MG63 (cell line): ENCODE measurements at regions not wholly inside any gene's neighbourhood (a gene's known extent, or its start where the extent isn't known, plus 50 kb on each side); places are given as distances from the start of the nearest gene placed in this dataset.
"Not testable (repeated sequence)": the region's sequence is repeated elsewhere in the genome, so short reads cannot be mapped to it uniquely, and the experiment has no call there.

Source experiments
- DNase-seq: peaks from one replicate; pipeline ENCODE4 v3.0.0-alpha.2; 2020
- H3K27me3 ChIP-seq: fragments of 250-450 bp; sonication (Bioruptor Pico); 2 replicates; pipeline ENCODE4 v1.5.1; 2020; ENCODE audit warnings: mild to moderate bottlenecking, moderate library complexity
- H3K36me3 ChIP-seq: fragments of 250-450 bp; sonication (Bioruptor Pico); 2 replicates; pipeline ENCODE4 v1.5.1; 2020; ENCODE audit warnings: mild to moderate bottlenecking, moderate library complexity
- H3K4me3 ChIP-seq: fragments of 250-450 bp; sonication (Bioruptor Pico); 2 replicates; pipeline ENCODE4 v1.5.1; 2020; ENCODE audit warnings: mild to moderate bottlenecking, moderate library complexity
- H3K9me3 ChIP-seq: fragments of 250-450 bp; sonication (Bioruptor Pico); 2 replicates; pipeline ENCODE4 v1.5.1; 2020; ENCODE audit warnings: mild to moderate bottlenecking, moderate library complexity

- Histone ChIP-seq H3K4me3 (no peak overlapping the region), H3K9me3 (no peaks in the 10 kb centered on the region), H3K36me3 (no peaks in the 10 kb centered on the region), H3K27me3 (no peaks in the 10 kb centered on the region)
- DNase-seq: no peak
These were observed 214.0 kb downstream of the DLEU7 start for GRCh38 chr13:50629497-50629896.

- H3K4me3 ChIP-seq: no peak overlapping the region
- H3K27me3 ChIP-seq: no peaks in the 10 kb centered on the region
- no peaks in the 10 kb centered on the region for H3K9me3 ChIP-seq
- DNase-seq: no peak
- H3K36me3 ChIP-seq: no peaks in the 10 kb centered on the region
These were observed 213.5 kb downstream of the DLEU7 start for GRCh38 chr13:50629966-50630365.

DNA sequence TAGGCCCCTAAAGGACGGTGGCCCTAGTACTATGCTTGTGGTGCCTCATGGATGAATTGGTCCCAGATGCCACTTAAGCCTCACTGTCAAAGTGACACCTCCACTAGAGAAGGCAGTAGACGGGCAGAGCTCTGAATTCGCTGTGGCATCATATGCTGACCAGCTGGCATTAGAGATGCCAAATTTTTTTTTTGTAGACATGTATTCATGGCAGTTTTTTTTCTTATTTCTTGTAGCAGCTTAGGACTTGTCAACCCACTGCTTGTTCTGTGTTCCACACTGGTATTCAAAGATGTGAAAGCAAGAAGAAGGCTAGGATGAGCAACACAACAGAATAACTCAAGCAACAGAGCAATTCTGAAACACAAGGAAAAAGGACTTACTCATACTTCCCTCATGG, 212.5 kb downstream of the DLEU7 start:
- no peaks in the 10 kb centered on the region for H3K27me3 ChIP-seq
- DNase-seq: no peak

DNA sequence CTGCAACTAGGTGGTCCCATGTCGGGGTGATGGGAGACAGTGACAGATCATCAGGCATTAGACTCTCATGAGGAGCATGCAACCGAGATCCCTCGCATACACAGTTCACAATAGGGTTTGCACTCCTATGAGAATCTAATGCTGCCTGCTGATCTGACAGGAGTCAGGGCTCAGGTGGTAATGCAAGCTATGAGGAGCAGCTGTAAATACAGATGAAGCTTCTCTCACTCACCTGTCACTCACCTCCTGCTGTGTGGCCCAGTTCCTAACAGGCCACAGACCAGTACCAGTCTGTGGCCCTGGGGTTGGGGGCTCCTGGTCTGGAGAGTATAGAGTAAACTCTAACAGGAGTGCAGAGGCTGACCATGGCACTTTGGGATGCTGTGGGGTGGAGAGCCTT, 209.2 kb downstream of the DLEU7 start:
- no peak for DNase-seq
- Histone ChIP-seq H3K36me3 (no peaks in the 10 kb centered on the region), H3K9me3 (no peaks in the 10 kb centered on the region), H3K27me3 (no peaks in the 10 kb centered on the region), H3K4me3 (no peak overlapping the region)

More for the DNA sequence above, 212.5 kb downstream of the DLEU7 start:
- Histone ChIP-seq H3K9me3 (no peaks in the 10 kb centered on the region), H3K36me3 (no peaks in the 10 kb centered on the region), H3K4me3 (no peak overlapping the region)

DNA sequence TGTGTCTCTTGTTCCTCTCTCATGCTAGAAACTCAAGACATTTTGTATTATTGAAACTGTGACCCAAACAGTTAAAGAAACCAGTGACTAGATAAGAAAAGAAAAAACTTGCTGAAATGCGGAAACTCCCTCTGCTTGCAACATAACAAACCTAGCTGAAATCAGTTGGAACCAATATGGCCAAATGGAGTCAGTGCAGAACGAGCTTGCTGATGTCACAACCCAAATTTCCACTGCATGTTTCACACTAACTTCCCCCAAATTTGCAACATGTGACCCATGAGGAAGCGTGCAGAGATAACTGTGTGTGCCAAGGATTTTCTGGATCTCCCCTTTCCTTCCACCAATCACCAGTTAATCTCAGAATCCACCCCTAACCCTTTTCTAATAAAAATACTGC, 208.0 kb downstream of the DLEU7 start:
- no peaks in the 10 kb centered on the region for H3K27me3 ChIP-seq
- no peaks in the 10 kb centered on the region for H3K36me3 ChIP-seq
- no peak overlapping the region for H3K4me3 ChIP-seq
- DNase-seq: no peak
- no peaks in the 10 kb centered on the region for H3K9me3 ChIP-seq

GRCh38 chr13:50636007-50636704, 207.3 kb downstream of the DLEU7 start:
- H3K4me3 ChIP-seq: no peak overlapping the region
- H3K9me3 ChIP-seq: no peaks in the 10 kb centered on the region
- no peaks in the 10 kb centered on the region for H3K36me3 ChIP-seq
- no peak for DNase-seq
- no peaks in the 10 kb centered on the region for H3K27me3 ChIP-seq

DNA sequence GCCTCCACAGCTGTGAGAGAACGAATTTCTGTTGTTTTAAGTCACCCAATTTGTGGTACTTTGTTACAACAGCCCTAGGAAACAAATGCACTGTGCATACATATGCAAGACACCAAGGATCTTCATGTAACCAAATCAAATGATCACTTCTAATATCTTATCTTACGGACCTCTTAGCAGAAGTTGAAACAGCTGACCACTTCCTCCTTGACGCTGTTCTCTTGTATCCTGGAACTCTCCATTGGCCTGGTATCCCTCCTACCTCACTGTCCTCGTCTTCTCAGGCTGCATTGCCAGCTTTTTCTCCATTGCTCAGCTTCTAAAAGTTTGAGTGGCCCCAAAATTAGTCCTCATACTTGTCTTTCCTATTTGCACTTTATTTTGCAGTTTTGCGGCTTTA, 200.4 kb downstream of the DLEU7 start:
- Histone ChIP-seq H3K27me3 (no peaks in the 10 kb centered on the region), H3K36me3 (no peaks in the 10 kb centered on the region), H3K4me3 (no peak overlapping the region), H3K9me3 (no peaks in the 10 kb centered on the region)
- DNase-seq: no peak

DNA sequence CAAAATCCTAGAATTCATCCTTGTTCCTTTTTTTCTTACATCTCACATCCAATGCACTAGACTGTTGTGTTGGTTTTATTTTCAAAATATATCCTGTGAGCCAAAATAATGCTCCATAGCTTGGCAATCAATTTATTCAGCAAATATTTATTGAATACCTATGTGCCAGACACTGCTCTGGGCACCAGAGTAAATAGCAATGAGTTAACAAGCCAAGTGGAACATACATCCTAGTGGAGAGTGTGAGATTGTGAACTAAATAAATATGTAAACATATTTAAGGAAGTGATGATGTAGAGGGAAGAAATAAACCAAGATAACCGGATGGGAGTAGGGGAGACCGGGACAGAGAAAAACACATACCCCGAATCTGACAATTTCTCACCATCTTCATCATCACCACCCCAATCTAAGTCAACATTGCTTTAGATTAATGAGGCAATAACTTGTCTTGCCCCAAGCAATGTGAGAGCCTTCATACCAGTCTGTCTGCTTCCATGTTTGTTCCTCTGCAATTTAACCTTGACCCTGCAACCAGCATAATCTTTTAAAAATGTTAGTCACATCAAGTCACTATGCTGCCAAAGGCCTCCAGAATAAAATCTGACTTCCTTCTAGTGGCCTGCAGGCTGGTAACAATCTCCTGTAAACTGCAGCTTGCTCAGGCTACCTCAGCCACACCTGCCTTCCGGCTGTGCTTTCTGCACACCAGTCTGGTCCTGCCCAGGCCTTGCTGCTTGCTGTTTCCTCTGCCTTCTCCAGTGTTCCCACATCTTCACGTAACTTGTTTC, 199.2 kb downstream of the DLEU7 start:
- H3K9me3 ChIP-seq: no peaks in the 10 kb centered on the region
- H3K36me3 ChIP-seq: no peaks in the 10 kb centered on the region
- H3K4me3 ChIP-seq: no peak overlapping the region
- H3K27me3 ChIP-seq: no peaks in the 10 kb centered on the region
- no peak for DNase-seq

- H3K27me3 ChIP-seq: no peaks in the 10 kb centered on the region
- no peaks in the 10 kb centered on the region for H3K9me3 ChIP-seq
- H3K36me3 ChIP-seq: no peaks in the 10 kb centered on the region
- no peak for DNase-seq
- H3K4me3 ChIP-seq: no peak overlapping the region
These were observed 198.4 kb downstream of the DLEU7 start for GRCh38 chr13:50645092-50645491.

DNA sequence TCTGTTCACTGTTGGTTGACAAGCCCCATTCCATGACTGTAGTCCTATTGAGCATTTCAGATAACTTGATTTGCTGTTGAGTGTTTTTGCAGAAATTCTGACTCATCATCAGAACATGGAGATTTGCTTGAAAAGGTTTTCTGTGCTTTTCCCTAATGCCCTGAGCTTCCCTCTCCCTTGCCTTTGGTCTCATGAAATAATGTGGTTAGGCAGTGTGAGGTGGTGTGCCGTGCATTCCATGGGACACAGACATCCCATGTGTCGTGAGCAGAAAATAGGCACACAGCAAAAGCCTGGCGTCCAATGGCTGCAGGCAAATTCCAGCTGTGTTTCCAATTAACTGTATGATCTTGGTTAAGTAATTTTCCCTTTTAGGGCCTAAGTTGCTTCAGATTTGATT, 197.4 kb downstream of the DLEU7 start:
- Histone ChIP-seq H3K36me3 (no peaks in the 10 kb centered on the region), H3K9me3 (no peaks in the 10 kb centered on the region), H3K27me3 (no peaks in the 10 kb centered on the region), H3K4me3 (no peak overlapping the region)
- DNase-seq: no peak

GRCh38 chr13:50649211-50649610, 194.3 kb downstream of the DLEU7 start:
- no peak for DNase-seq
- H3K9me3 ChIP-seq: no peaks in the 10 kb centered on the region

GRCh38 chr13:50650592-50651504, 192.6 kb downstream of the DLEU7 start:
- no peaks in the 10 kb centered on the region for H3K9me3 ChIP-seq
- H3K4me3 ChIP-seq: no peak overlapping the region
- DNase-seq: no peak
- H3K36me3 ChIP-seq: no peaks in the 10 kb centered on the region
- no peaks in the 10 kb centered on the region for H3K27me3 ChIP-seq

More at GRCh38 chr13:50649211-50649610, 194.3 kb downstream of the DLEU7 start:
- H3K4me3 ChIP-seq: no peak overlapping the region
- no peaks in the 10 kb centered on the region for H3K36me3 ChIP-seq
- H3K27me3 ChIP-seq: no peaks in the 10 kb centered on the region

GRCh38 chr13:50651922-50652321, 191.6 kb downstream of the DLEU7 start:
- Histone ChIP-seq H3K36me3 (no peaks in the 10 kb centered on the region), H3K4me3 (no peak overlapping the region), H3K9me3 (no peaks in the 10 kb centered on the region), H3K27me3 (no peaks in the 10 kb centered on the region)
- DNase-seq: no peak

GRCh38 chr13:50654331-50654730, 189.2 kb downstream of the DLEU7 start:
- no peaks in the 10 kb centered on the region for H3K27me3 ChIP-seq
- DNase-seq: no peak
- H3K36me3 ChIP-seq: no peaks in the 10 kb centered on the region
- H3K4me3 ChIP-seq: no peak overlapping the region
- no peaks in the 10 kb centered on the region for H3K9me3 ChIP-seq

DNA sequence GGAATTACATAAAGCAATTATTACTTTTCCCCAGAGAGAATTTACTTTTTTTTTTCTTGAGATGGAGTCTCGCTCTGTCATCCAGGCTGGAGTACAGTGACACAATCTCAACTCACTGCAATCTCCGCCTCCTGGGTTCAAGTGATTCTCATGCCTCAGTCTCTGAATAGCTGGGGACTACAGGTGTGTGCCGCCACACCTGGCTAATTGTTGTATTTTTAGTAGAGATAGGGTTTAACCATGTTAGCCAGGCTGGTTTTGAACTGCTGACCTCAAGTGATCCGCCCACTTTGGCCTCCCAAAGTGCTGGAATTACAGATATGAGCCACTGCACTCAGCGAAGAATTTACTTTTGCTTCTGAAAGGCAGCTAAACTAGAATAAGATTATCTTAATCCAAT, 181.6 kb downstream of the DLEU7 start:
- not testable (repeated sequence) for H3K36me3 ChIP-seq, H3K27me3 ChIP-seq, H3K4me3 ChIP-seq, DNase-seq, H3K9me3 ChIP-seq

DNA sequence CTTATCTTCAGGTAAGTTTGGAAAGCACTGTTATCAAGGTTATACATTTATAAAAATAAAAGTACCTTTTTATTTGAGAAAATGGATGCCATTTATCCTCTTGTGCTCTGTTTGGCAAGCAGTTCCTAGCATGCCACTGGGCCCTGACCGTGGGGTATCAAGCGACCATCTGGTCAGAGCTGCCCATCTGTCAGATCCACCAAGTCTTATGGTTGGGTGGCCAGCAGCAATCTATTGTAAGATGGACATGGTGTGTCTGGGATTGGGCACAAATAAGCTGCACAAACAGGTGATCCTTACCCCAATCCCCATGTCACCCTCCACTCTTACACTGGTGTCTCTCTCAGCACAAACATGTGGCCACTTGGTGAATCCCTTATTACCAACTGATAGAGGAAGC, 178.5 kb downstream of the DLEU7 start:
- Histone ChIP-seq H3K4me3 (no peak overlapping the region), H3K9me3 (no peaks in the 10 kb centered on the region), H3K27me3 (no peaks in the 10 kb centered on the region), H3K36me3 (no peaks in the 10 kb centered on the region)
- DNase-seq: no peak

GRCh38 chr13:50668049-50668448, 175.4 kb downstream of the DLEU7 start:
- no peaks in the 10 kb centered on the region for H3K36me3 ChIP-seq
- DNase-seq: no peak
- no peaks in the 10 kb centered on the region for H3K27me3 ChIP-seq
- no peak overlapping the region for H3K4me3 ChIP-seq
- H3K9me3 ChIP-seq: no peaks in the 10 kb centered on the region
